ENCODE measurements at regions not wholly inside any gene's neighbourhood (a gene's known extent, or its start where the extent isn't known, plus 50 kb on each side); places are given as distances from the start of the nearest gene placed in this dataset.

GRCh38 chr1:101081496-101082488, 56.2 kb upstream of the DPH5 start:
- H3K4me1 Mint-ChIP-seq, result peaks cover 21% of the 10 kb centered on the region

GRCh38 chr1:101080859-101081258, 55.3 kb upstream of the DPH5 start:
- no peak for DNase-seq
- H3K27me3 ChIP-seq (ENCODE audit: control insufficient read depth, insufficient read depth, low read length, poor library complexity, severe bottlenecking), result no peaks in the 10 kb centered on the region
- Mint-ChIP-seq H3K27me3 (ENCODE audit: insufficient read depth) (no peaks in the 10 kb centered on the region), H3K9me3 (no peaks in the 10 kb centered on the region), H3K4me1 (peaks cover 21% of the 10 kb centered on the region), H3K36me3 (ENCODE audit: low read depth) (no peaks in the 10 kb centered on the region), H3K27ac (no peak overlapping the region), H3K4me3 (no peak overlapping the region)
- TF ChIP-seq CTCF (conservative IDR thresholded peaks at IDR 0.05), result no peak
- no peak overlapping the region for H3K4me3 ChIP-seq (ENCODE audit: low read length)
- no peak overlapping the region for H3K9ac ChIP-seq (ENCODE audit: extremely low read depth, low read length, poor library complexity, severe bottlenecking)
- no peaks in the 10 kb centered on the region for H3K36me3 ChIP-seq (ENCODE audit: control insufficient read depth, insufficient read depth, low read length)
- H3K9me3 ChIP-seq (ENCODE audit: control insufficient read depth, low read length), result no peaks in the 10 kb centered on the region
- no peak overlapping the region for H3K27ac ChIP-seq (ENCODE audit: low read depth, low read length)
- peaks cover 7% of the 10 kb centered on the region for H3K4me1 ChIP-seq (ENCODE audit: control insufficient read depth, insufficient read depth, low read length)
- WGBS, 2 experiments (ENCODE audit: insufficient coverage in 1 of 2, insufficient read length in 1 of 2), result 94% methylated on average over 2 to 3 of the region's 3 CpGs

More at GRCh38 chr1:101081496-101082488, 56.2 kb upstream of the DPH5 start:
- no peak overlapping the region for H3K27ac ChIP-seq (ENCODE audit: low read depth, low read length)
- H3K36me3 Mint-ChIP-seq (ENCODE audit: low read depth), result no peaks in the 10 kb centered on the region
- TF ChIP-seq CTCF (conservative IDR thresholded peaks at IDR 0.05), result no peak
- no peak for DNase-seq
- no peaks in the 10 kb centered on the region for H3K27me3 Mint-ChIP-seq (ENCODE audit: insufficient read depth)
- H3K9me3 Mint-ChIP-seq, result no peaks in the 10 kb centered on the region
- WGBS, 2 experiments (ENCODE audit: insufficient coverage in 1 of 2, insufficient read length in 1 of 2), result 96 to 100% methylated on average over 3 to 8 of the region's 8 CpGs
- peaks cover 7% of the 10 kb centered on the region for H3K4me1 ChIP-seq (ENCODE audit: control insufficient read depth, insufficient read depth, low read length)
- no peak overlapping the region for H3K27ac Mint-ChIP-seq
- H3K4me3 Mint-ChIP-seq, result no peak overlapping the region
- H3K4me3 ChIP-seq (ENCODE audit: low read length), result no peak overlapping the region
- no peak overlapping the region for H3K9ac ChIP-seq (ENCODE audit: extremely low read depth, low read length, poor library complexity, severe bottlenecking)
- H3K36me3 ChIP-seq (ENCODE audit: control insufficient read depth, insufficient read depth, low read length), result no peaks in the 10 kb centered on the region
- H3K9me3 ChIP-seq (ENCODE audit: control insufficient read depth, low read length), result no peaks in the 10 kb centered on the region
- no peaks in the 10 kb centered on the region for H3K27me3 ChIP-seq (ENCODE audit: control insufficient read depth, insufficient read depth, low read length, poor library complexity, severe bottlenecking)

GRCh38 chr1:101079341-101079740, 53.8 kb upstream of the DPH5 start:
- H3K27me3 Mint-ChIP-seq (ENCODE audit: insufficient read depth), result no peaks in the 10 kb centered on the region
- Histone ChIP-seq H3K9ac (ENCODE audit: extremely low read depth, low read length, poor library complexity, severe bottlenecking) (no peak overlapping the region), H3K27ac (ENCODE audit: low read depth, low read length) (no peak overlapping the region), H3K27me3 (ENCODE audit: control insufficient read depth, insufficient read depth, low read length, poor library complexity, severe bottlenecking) (no peaks in the 10 kb centered on the region), H3K4me3 (ENCODE audit: low read length) (no peak overlapping the region), H3K36me3 (ENCODE audit: control insufficient read depth, insufficient read depth, low read length) (no peaks in the 10 kb centered on the region), H3K4me1 (ENCODE audit: control insufficient read depth, insufficient read depth, low read length) (peaks cover 4% of the 10 kb centered on the region), H3K9me3 (ENCODE audit: control insufficient read depth, low read length) (no peaks in the 10 kb centered on the region)
- peaks cover 17% of the 10 kb centered on the region for H3K4me1 Mint-ChIP-seq
- no peak for TF ChIP-seq CTCF (conservative IDR thresholded peaks at IDR 0.05)
- no peak overlapping the region for H3K27ac Mint-ChIP-seq
- no peak overlapping the region for H3K4me3 Mint-ChIP-seq
- WGBS, 2 experiments (ENCODE audit: insufficient coverage in 1 of 2, insufficient read length in 1 of 2), result 91 to 94% methylated on average over 2 to 3 of the region's 4 CpGs
- DNase-seq, result no peak
- H3K9me3 Mint-ChIP-seq, result no peaks in the 10 kb centered on the region
- H3K36me3 Mint-ChIP-seq (ENCODE audit: low read depth), result no peaks in the 10 kb centered on the region
